COLO668 (cell line): ENCODE measurements at regions not wholly inside any gene's neighbourhood (a gene's known extent, or its start where the extent isn't known, plus 50 kb on each side); places are given as distances from the start of the nearest gene placed in this dataset.
"Not testable (repeated sequence)": the region's sequence is repeated elsewhere in the genome, so short reads cannot be mapped to it uniquely, and the experiment has no call there.

Experiments
- DNase-seq: peaks from one replicate; lab custom pipeline; 2025; ENCODE audit not compliant: unreplicated experiment; lab: John Stamatoyannopoulos, UW

- DNase-seq, result no peak
Observed at GRCh38 chr5:87661784-87662566, 249.2 kb upstream of the CCNH start.

GRCh38 chr5:87653242-87653641 is 240.5 kb upstream of the CCNH start:
- DNase-seq, result no peak

- DNase-seq, result no peak
Observed at GRCh38 chr5:87650284-87650683, 237.6 kb upstream of the CCNH start.

- DNase-seq, result no peak
Observed at GRCh38 chr5:87649455-87649854, 236.7 kb upstream of the CCNH start.

GRCh38 chr5:87645224-87645623 is 232.5 kb upstream of the CCNH start:
- DNase-seq, result no peak

- no peak for DNase-seq
Observed at GRCh38 chr5:87640902-87641301, 228.2 kb upstream of the CCNH start.

- no peak for DNase-seq
Observed at GRCh38 chr5:87627363-87627762, 214.6 kb upstream of the CCNH start.

GRCh38 chr5:87608385-87608784 is 195.7 kb upstream of the CCNH start:
- no peak for DNase-seq

GRCh38 chr5:87605663-87606062 is 192.9 kb upstream of the CCNH start:
- no peak for DNase-seq

- DNase-seq, result no peak
Observed at GRCh38 chr5:87599778-87600177, 187.0 kb upstream of the CCNH start.

- DNase-seq, result no peak
Observed at GRCh38 chr5:87598460-87598859, 185.7 kb upstream of the CCNH start.

GRCh38 chr5:87594566-87594965 is 181.8 kb upstream of the CCNH start:
- DNase-seq, result no peak

GRCh38 chr5:87589587-87589986 is 176.9 kb upstream of the CCNH start:
- no peak for DNase-seq

GRCh38 chr5:87588316-87588715 is 175.6 kb upstream of the CCNH start:
- no peak for DNase-seq

GRCh38 chr5:87583704-87584103 is 171.0 kb upstream of the CCNH start:
- not testable (repeated sequence) for DNase-seq

- no peak for DNase-seq
Observed at GRCh38 chr5:87582149-87582548, 169.4 kb upstream of the CCNH start.

- no peak for DNase-seq
Observed at GRCh38 chr5:87581661-87582060, 168.9 kb upstream of the CCNH start.

GRCh38 chr5:87579678-87580077 is 166.9 kb upstream of the CCNH start:
- DNase-seq, result no peak

GRCh38 chr5:87576867-87577266 is 164.1 kb upstream of the CCNH start:
- DNase-seq, result no peak

GRCh38 chr5:87576306-87576705 is 163.6 kb upstream of the CCNH start:
- not testable (repeated sequence) for DNase-seq

- DNase-seq, result no peak
Observed at GRCh38 chr5:87574106-87574505, 161.4 kb upstream of the CCNH start.

- no peak for DNase-seq
Observed at GRCh38 chr5:87572611-87573010, 159.9 kb upstream of the CCNH start.

- DNase-seq, result no peak
Observed at GRCh38 chr5:87572090-87572489, 159.4 kb upstream of the CCNH start.
